H1 (cell line): ENCODE measurements at regions not wholly inside any gene's neighbourhood (a gene's known extent, or its start where the extent isn't known, plus 50 kb on each side); places are given as distances from the start of the nearest gene placed in this dataset.

Experiments used
- ASH2L ChIP-seq: fragments of 200-600, 300-600 bp; sonication (generic); IDR thresholded peaks from one replicate; pipeline ENCODE4 v1.7.1; 2017; ENCODE audit warnings: low read length
- CTCF ChIP-seq, 3 experiments: IDR thresholded peaks; 1 replicate in 2 of 3; 2 replicates in 1 of 3; pipeline versions ENCODE4 v1.5.1 to v1.6.1; 2011; ENCODE audit warnings: low read length in 3 of 3, mild to moderate bottlenecking in 3 of 3, inconsistent platforms in 2 of 3, low read depth in 1 of 3, moderate library complexity in 1 of 3; ENCODE audit not compliant: insufficient read depth in 1 of 3; ENCODE audit errors: control extremely low read depth in 1 of 3
- EGR1 ChIP-seq: IDR thresholded peaks from 2 replicates; pipeline ENCODE4 v1.6.1; 2011; ENCODE audit warnings: low read depth, low read length, borderline replicate concordance
- EZH2 ChIP-seq: fragments of 200-600 bp; sonication (generic); IDR thresholded peaks from 2 replicates; pipeline ENCODE4 v1.7.1; 2012; ENCODE audit warnings: low read depth, mild to moderate bottlenecking, moderate library complexity, low read length, inconsistent platforms; ENCODE audit not compliant: severe bottlenecking
- GTF2F1 ChIP-seq: IDR thresholded peaks from 2 replicates; pipeline ENCODE4 v1.6.1; 2012; ENCODE audit warnings: low read depth, low read length, improper control_type of control experiment, borderline replicate concordance
- KDM1A ChIP-seq: fragments of 200-600, 300-600 bp; sonication (generic); IDR thresholded peaks from 2 replicates; pipeline ENCODE4 v1.7.1; 2016; ENCODE audit warnings: mild to moderate bottlenecking, low read length, borderline replicate concordance
- POLR2A ChIP-seq, 2 experiments: IDR thresholded peaks; 1 replicate in 1 of 2; 2 replicates in 1 of 2; pipeline ENCODE4 v1.6.1; 2011; ENCODE audit warnings: low read depth in 2 of 2, low read length in 2 of 2, mild to moderate bottlenecking in 2 of 2; ENCODE audit errors: control extremely low read depth in 1 of 2
- SP1 ChIP-seq: IDR thresholded peaks from 2 replicates; pipeline ENCODE4 v1.6.1; 2011; ENCODE audit warnings: low read depth, low read length
- SUZ12 ChIP-seq: fragments of 200-600 bp; sonication (generic); IDR thresholded peaks from 2 replicates; pipeline ENCODE4 v1.6.1; 2012; ENCODE audit warnings: mild to moderate bottlenecking, inconsistent platforms, low read length, moderate library complexity, mixed read lengths
- USF2 ChIP-seq: IDR thresholded peaks from 2 replicates; pipeline ENCODE4 v1.6.1; 2011; ENCODE audit warnings: low read length, improper control_type of control experiment
- YY1 ChIP-seq: IDR thresholded peaks from 2 replicates; pipeline ENCODE4 v1.6.1; 2011; ENCODE audit warnings: low read depth, mild to moderate bottlenecking, low read length

DNA sequence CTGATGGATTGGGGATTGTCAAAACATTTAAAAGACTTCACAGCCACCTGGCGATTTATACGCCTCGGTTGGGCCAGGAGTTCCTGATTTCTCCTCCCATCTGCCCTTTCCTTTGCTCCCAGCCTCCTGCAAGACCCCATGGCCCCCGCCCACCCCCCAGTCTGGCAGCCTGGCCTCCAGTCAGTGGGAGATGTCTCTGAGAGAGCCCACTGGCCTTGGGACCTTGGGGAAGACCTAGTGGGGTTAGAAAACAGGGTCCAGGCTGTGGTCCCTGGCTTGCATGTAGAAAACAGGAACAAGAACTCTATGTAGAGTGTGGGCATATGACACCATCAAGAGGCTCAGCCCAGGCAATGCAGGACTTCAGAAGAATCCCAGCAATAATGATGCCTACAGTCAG lies 209.4 kb upstream of the C16orf82 start:
- TF ChIP-seq EZH2 (no peak), ASH2L (no peak), SP1 (no peak), EGR1 (no peak), SUZ12 (no peak), POLR2A (IDR thresholded peaks at IDR 0.05; ENCODE audit: control extremely low read depth in 1 of 2, low read depth in 2 of 2, low read length in 2 of 2) (no peak), CTCF (IDR thresholded peaks at IDR 0.05; ENCODE audit: control extremely low read depth in 1 of 3, insufficient read depth in 1 of 3, low read depth in 1 of 3, low read length in 3 of 3) (no peak), GTF2F1 (no peak), YY1 (no peak), USF2 (no peak), KDM1A (no peak)
